PC-9 (cell line): ENCODE measurements at regions not wholly inside any gene's neighbourhood (a gene's known extent, or its start where the extent isn't known, plus 50 kb on each side); places are given as distances from the start of the nearest gene placed in this dataset.

ENCODE experiments used
- EZH2 ChIP-seq: fragments of 200-600 bp; sonication (generic); IDR thresholded peaks from 2 replicates; pipeline ENCODE4 v1.8.0; 2017; ENCODE audit warnings: antibody characterized with exemption, low read depth
- TF ChIP-seq, protein P1 (sequence below): fragments of 200-600 bp; sonication (generic); conservative IDR thresholded peaks from 2 replicates; pipeline ENCODE4 v1.6.1; 2017; ENCODE audit warnings: mixed run types, antibody characterized with exemption, mild to moderate bottlenecking, moderate library complexity

DNA sequence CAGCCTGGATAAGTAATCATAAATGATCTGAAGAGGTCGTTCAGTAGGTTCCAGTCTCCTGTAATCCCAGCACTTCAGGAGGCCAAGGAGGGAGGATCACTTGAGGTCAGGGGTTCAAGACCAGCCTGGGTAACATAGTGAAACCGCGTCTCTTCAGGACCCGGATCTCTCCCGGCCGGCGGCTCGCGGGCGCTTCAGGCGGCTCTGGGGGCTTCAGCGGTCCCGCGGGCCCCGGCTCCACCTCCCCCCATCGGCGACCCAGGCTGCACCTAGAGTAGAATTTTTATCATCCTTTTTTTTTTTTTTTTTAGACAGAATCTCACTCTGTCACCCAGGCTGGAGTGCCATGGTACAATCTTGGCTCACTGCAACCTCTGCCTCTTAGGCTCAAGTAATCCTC, 95.9 kb downstream of the ABCC12 start:
- TF ChIP-seq, protein P1, sequence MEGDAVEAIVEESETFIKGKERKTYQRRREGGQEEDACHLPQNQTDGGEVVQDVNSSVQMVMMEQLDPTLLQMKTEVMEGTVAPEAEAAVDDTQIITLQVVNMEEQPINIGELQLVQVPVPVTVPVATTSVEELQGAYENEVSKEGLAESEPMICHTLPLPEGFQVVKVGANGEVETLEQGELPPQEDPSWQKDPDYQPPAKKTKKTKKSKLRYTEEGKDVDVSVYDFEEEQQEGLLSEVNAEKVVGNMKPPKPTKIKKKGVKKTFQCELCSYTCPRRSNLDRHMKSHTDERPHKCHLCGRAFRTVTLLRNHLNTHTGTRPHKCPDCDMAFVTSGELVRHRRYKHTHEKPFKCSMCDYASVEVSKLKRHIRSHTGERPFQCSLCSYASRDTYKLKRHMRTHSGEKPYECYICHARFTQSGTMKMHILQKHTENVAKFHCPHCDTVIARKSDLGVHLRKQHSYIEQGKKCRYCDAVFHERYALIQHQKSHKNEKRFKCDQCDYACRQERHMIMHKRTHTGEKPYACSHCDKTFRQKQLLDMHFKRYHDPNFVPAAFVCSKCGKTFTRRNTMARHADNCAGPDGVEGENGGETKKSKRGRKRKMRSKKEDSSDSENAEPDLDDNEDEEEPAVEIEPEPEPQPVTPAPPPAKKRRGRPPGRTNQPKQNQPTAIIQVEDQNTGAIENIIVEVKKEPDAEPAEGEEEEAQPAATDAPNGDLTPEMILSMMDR, result no peak
- TF ChIP-seq EZH2, result no peak
